Jurkat, Clone E6-1 (cell line): ENCODE measurements at regions not wholly inside any gene's neighbourhood (a gene's known extent, or its start where the extent isn't known, plus 50 kb on each side); places are given as distances from the start of the nearest gene placed in this dataset.
A peak's percentile ranks its signal among the peaks of the same experiment; 100 is the strongest.

Experiments
- DNase-seq: peaks from one replicate; pipeline ENCODE4 v3.0.0-alpha.2; 2011; ENCODE audit warnings: low read depth, low spot score
- H3K4me3 ChIP-seq: 2 replicates; pipeline ENCODE4 v1.5.1; 2011; ENCODE audit warnings: mild to moderate bottlenecking, low read length, control low read depth, moderate library complexity

DNA sequence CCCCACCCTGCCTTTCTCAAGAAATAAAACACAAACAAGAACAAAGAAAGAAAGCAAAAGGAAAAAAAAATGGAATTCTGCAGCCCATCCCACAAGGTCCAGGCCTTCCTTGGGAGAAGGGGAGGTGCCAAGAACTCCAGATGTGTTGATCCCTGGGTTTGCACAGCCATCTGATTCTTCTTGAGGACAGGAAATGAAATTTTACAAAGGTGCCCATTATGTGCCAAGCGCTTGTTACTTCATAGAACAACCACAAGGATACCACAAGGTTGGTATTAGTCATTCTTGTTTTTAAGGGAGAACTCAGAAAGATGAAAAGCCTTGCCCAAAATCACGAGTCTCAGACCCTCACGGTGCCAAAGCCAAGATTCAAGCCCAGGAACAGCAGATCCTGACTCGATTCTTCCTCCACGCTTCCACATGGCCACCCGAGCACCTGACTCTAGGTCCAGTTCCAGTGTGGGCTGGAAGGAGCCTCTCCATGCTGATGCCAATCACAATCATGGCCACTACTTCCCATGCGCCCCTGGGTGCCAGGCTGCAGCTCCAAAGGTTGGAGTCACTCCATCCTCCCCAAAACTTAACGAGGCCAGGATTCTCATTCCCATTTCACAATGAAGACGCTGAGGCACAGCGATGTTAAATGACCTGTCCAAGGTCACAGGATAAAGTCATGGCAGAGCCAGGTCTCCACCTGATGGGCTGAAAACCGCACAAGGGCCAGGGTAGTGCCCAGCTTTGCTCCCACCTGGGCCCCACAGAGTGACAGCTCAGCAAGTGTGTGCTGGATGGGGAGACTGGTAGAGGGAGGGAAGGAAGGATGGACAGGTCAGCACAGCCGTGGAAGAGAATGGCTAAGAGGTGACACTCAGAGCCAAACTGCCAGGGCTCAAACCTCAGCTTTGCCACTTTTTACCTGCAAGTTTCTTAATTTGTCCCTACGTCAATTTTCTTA is 66.7 kb upstream of the TOP1 start:
- peak; percentile 53 for DNase-seq

GRCh38 chr20:40962733-40963504 is 65.7 kb upstream of the TOP1 start:
- peak; percentile 60 for DNase-seq
- H3K4me3 ChIP-seq, result no peak overlapping the region

More for the DNA sequence above, 66.7 kb upstream of the TOP1 start:
- H3K4me3 ChIP-seq, result no peak overlapping the region

- no peak overlapping the region for H3K4me3 ChIP-seq
- DNase-seq, result no peak
Observed at GRCh38 chr20:40963505-40963845, 65.1 kb upstream of the TOP1 start.

DNA sequence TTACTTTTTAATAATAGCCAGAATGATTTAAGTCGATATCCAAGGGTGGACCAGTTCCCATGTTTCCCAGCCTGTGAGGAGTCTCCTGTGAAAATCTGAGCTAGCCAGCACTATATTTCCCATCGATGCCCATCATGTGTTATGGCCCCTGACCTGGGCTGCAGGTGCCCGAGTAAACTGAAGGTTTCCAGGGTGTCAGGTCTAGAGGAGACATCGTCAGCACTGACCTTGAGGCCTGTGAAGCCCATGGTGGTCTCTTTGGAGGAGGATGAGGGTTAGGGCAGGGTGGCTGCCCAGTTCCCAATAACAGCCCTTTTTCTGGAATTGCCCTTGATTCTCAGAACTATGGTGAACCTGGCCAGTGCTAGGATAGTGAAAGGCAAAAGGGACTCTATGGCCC is 63.0 kb upstream of the TOP1 start:
- no peak overlapping the region for H3K4me3 ChIP-seq
- no peak for DNase-seq

GRCh38 chr20:40966103-40966502 is 62.5 kb upstream of the TOP1 start:
- no peak overlapping the region for H3K4me3 ChIP-seq

GRCh38 chr20:40966516-40967185 is 62.0 kb upstream of the TOP1 start:
- no peak for DNase-seq
- no peak overlapping the region for H3K4me3 ChIP-seq

More at GRCh38 chr20:40966103-40966502, 62.5 kb upstream of the TOP1 start:
- DNase-seq, result no peak

DNA sequence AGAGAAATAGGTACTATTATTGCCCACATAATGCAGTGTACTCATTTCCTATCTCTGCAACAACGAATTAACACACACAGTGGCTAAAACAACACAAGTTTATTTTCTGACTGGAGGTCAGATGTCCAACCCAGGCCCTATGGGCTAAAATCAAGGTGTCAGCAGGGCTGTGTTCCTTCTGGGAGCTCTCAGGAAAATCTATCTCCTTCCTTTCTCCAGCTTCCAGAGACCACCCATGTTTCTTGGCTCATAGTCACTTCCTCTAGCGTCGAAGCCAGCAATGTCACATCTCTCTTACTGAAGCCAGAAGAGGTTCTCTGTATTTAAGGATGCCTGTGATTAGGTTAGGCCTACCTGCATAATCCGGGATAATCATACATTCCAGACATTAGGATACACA is 60.9 kb upstream of the TOP1 start:
- H3K4me3 ChIP-seq, result no peak overlapping the region
- DNase-seq, result no peak

DNA sequence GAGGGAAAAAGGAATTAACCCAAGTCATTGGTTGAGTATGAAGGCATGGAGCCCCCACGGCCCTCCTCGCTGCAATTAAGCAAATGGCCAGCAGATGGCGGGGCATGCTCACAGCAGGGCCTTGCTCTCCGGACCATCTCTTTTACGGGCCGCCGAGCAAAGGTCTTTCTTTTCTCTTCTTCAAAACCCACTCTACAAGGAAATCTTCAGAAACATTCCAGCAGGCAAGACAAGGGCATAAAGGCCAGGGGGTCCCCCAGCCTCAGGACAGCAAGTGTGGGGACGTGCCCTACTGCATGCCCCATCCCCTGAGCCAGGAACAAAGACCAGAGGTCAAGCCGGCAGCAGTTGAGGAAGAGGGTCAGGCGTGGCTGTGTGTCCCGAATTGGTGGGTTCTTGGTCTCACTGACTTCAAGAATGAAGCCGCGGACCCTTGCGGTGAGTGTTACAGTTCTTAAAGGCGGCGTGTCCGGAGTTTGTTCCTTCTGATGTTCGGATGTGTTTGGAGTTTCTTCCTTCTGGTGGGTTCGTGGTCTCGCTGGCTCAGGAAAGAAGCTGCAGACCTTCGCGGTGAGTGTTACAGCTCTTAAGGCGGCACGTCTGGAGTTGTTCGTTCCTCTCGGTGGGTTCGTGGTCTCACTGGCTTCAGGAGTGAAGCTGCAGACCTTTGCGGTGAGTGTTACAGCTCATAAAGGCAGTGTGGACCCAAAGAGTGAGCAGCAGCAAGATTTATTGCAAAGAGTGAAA is 59.6 kb upstream of the TOP1 start:
- peak overlapping the region; percentile 46 for H3K4me3 ChIP-seq
- DNase-seq, result peak; percentile 64

GRCh38 chr20:40970218-40970617 is 58.4 kb upstream of the TOP1 start:
- DNase-seq, result no peak
- no peak overlapping the region for H3K4me3 ChIP-seq

- no peak for DNase-seq
- H3K4me3 ChIP-seq, result no peak overlapping the region
Observed at GRCh38 chr20:40977218-40977617, 51.4 kb upstream of the TOP1 start.

DNA sequence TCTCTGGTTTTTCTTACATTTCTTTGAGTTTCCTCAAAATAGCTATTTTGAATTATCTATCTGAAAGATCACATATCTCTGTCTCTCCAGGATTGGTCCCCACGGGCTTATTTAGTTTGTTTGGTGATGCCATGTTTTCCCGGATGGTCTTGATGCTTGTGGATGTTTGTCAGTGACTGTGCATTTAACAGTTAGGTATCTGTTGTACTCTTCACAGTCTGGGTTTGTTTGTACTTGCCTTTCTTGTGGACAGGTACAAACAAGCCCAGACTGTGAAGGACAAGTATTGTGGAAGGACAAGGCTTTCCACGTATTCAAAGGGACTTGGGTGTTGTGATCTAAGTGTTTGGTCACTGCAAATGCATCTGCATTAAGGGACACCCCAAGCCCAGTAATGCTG is 49.9 kb upstream of the TOP1 start:
- DNase-seq, result no peak
- H3K4me3 ChIP-seq, result no peak overlapping the region
